K562 (cell line): ENCODE measurements at regions not wholly inside any gene's neighbourhood (a gene's known extent, or its start where the extent isn't known, plus 50 kb on each side); places are given as distances from the start of the nearest gene placed in this dataset.

ENCODE experiments used
- ATAC-seq: fragments of 200-7000 bp; cut with Tn5 transposase; 3 replicates; pipeline ENCODE4 v1.9.1; 2020; ENCODE audit warnings: moderate library complexity
- BruUV-seq: library from RNA; stranded (reverse); fragments of 400-500 nt; replicated peaks from 2 replicates; lab custom pipeline; 2021; lab: Mats Ljungman, UMichigan
- CTCF ChIA-PET: fragments of 300-600 bp; formaldehyde crosslinking; extraction: SDS; loops from one replicate; lab custom pipeline; 2021; ENCODE audit warnings: low intra/inter-chr PET ratio; lab: Yijun Ruan, JAX
- POLR2A ChIA-PET: fragments of 300-600, 350-650 bp; sonication (Branson Sonifier 250); formaldehyde crosslinking; extraction: SDS; loops from one replicate; lab custom pipeline; 2021; ENCODE audit warnings: antibody characterized with exemption, inconsistent platforms; lab: Yijun Ruan, JAX
- DNase-seq, 4 experiments: peaks; one replicate each; pipeline versions ENCODE4 v3.0.0 to v3.0.0-alpha.2; 2011 to 2018; ENCODE audit warnings: low spot score in 3 of 4, mixed read lengths in 3 of 4; ENCODE audit errors: extremely low read depth in 1 of 4
- FAIRE-seq: peaks from 2 replicates; lab custom pipeline; 2011; peaks lifted over from hg19 to GRCh38; lab: Jason Lieb, UNC
- H2AFZ ChIP-seq: 2 replicates; pipeline ENCODE4 v1.6.0; 2011; ENCODE audit warnings: low read depth, low read length, control low read depth, inconsistent platforms
- H3K27ac ChIP-seq: fragments of 200-600 bp; 3 replicates; pipeline ENCODE4 v1.8.0; 2011; ENCODE audit warnings: low read depth, mild to moderate bottlenecking, control low read depth, inconsistent platforms, low read length, moderate library complexity, mixed read lengths; ENCODE audit errors: extremely low read depth
- H3K27me3 ChIP-seq, 2 experiments: fragments of 300-600 bp in 1 of 2; 2 replicates in 1 of 2; 3 replicates in 1 of 2; pipeline versions ENCODE4 v1.6.0 to v1.8.0; 2011; ENCODE audit warnings: inconsistent platforms in 2 of 2, low read length in 2 of 2, mild to moderate bottlenecking in 1 of 2, mixed read lengths in 1 of 2, moderate library complexity in 1 of 2; ENCODE audit not compliant: control insufficient read depth in 2 of 2, insufficient read depth in 2 of 2
- H3K36me3 ChIP-seq: fragments of 300-600 bp; 3 replicates; pipeline ENCODE4 v1.8.0; 2011; ENCODE audit warnings: mild to moderate bottlenecking, low read length, inconsistent platforms; ENCODE audit not compliant: control insufficient read depth, insufficient read depth
- H3K4me1 ChIP-seq, 2 experiments: fragments of 200-600 bp in 1 of 2; replicated peaks in 1 of 2; 2 replicates in 1 of 2; 3 replicates in 1 of 2; pipeline versions ENCODE4 v1.5.1 to v1.8.0; 2011; ENCODE audit warnings: inconsistent platforms in 2 of 2, low read length in 2 of 2, mild to moderate bottlenecking in 1 of 2, mixed read lengths in 1 of 2, moderate library complexity in 1 of 2; ENCODE audit not compliant: control insufficient read depth in 2 of 2, insufficient read depth in 2 of 2
- H3K4me2 ChIP-seq: 2 replicates; pipeline ENCODE4 v1.6.1; 2011; ENCODE audit warnings: low read length, control low read depth, inconsistent platforms, mixed read lengths; ENCODE audit not compliant: insufficient read depth
- H3K4me3 ChIP-seq: fragments of 200-600 bp; sonication (generic), shearing (Covaris generic); 2 replicates; pipeline ENCODE4 v1.5.1; 2016; ENCODE audit warnings: control low read depth, inconsistent platforms
- H3K79me2 ChIP-seq: fragments of 200-600 bp; 3 replicates; pipeline ENCODE4 v1.8.0; 2011; ENCODE audit warnings: low read length, inconsistent platforms; ENCODE audit not compliant: control insufficient read depth, insufficient read depth
- H3K9ac ChIP-seq, 2 experiments: 2 replicates each; pipeline versions ENCODE4 v1.6.0 to v1.6.1; 2011; ENCODE audit warnings: low read depth in 2 of 2, low read length in 2 of 2, control low read depth in 1 of 2, inconsistent platforms in 1 of 2, mild to moderate bottlenecking in 1 of 2, mixed read lengths in 1 of 2; ENCODE audit not compliant: insufficient read depth in 1 of 2
- H3K9me1 ChIP-seq: one replicate; pipeline ENCODE4 v1.6.0; 2011; ENCODE audit warnings: inconsistent platforms, mild to moderate bottlenecking, low read length, moderate library complexity; ENCODE audit not compliant: control insufficient read depth, insufficient read depth
- H3K9me3 ChIP-seq: replicated peaks from 2 replicates; pipeline ENCODE4 v1.5.1; 2011; ENCODE audit warnings: low read depth, low read length, inconsistent platforms; ENCODE audit not compliant: control insufficient read depth, insufficient read depth
- H4K20me1 ChIP-seq: replicated peaks from 2 replicates; pipeline ENCODE4 v1.6.1; 2011; ENCODE audit warnings: low read length, inconsistent platforms, mixed read lengths; ENCODE audit not compliant: control insufficient read depth, insufficient read depth
- CCAR2 ChIP-seq: fragments of 200-400 bp; formaldehyde crosslinking; IDR thresholded peaks from 2 replicates; pipeline ENCODE4 v1.6.1; 2017; ENCODE audit warnings: mild to moderate bottlenecking, low read depth, low read length
- CTCFL ChIP-seq: IDR thresholded peaks from 2 replicates; pipeline ENCODE4 v1.6.1; 2011; ENCODE audit warnings: borderline replicate concordance, low read depth, mild to moderate bottlenecking, moderate library complexity, low read length; ENCODE audit not compliant: insufficient read depth, poor library complexity, severe bottlenecking
- E2F4 ChIP-seq: sonication (generic); formaldehyde crosslinking; IDR thresholded peaks from 2 replicates; pipeline ENCODE4 v1.8.0; 2022; ENCODE audit warnings: mild to moderate bottlenecking, low read depth, missing genetic modification reagents
- ILF3 ChIP-seq: fragments of 450-650 bp; IDR thresholded peaks from 2 replicates; pipeline ENCODE4 v1.6.1; 2018; ENCODE audit warnings: antibody characterized with exemption, mild to moderate bottlenecking, moderate library complexity, borderline replicate concordance
- KLF6 ChIP-seq: fragments of 250-450 bp; sonication (Bioruptor Pico); IDR thresholded peaks from 2 replicates; pipeline ENCODE4 v1.4.0; 2020; ENCODE audit warnings: mild to moderate bottlenecking, moderate library complexity, borderline replicate concordance
- LARP7 ChIP-seq: fragments of 450-650 bp; IDR thresholded peaks from 2 replicates; pipeline ENCODE4 v1.6.1; 2016
- MBD2 ChIP-seq: sonication (generic); IDR thresholded peaks from 2 replicates; pipeline ENCODE4 v1.6.1; 2016; ENCODE audit warnings: low read depth, borderline replicate concordance
- PCBP1 ChIP-seq: fragments of 200-400 bp; formaldehyde crosslinking; IDR thresholded peaks from 2 replicates; pipeline ENCODE4 v1.6.1; 2018; ENCODE audit warnings: mild to moderate bottlenecking, low read depth, low read length; ENCODE audit not compliant: poor library complexity, severe bottlenecking
- PURB ChIP-seq: sonication (generic); formaldehyde crosslinking; IDR thresholded peaks from 2 replicates; pipeline ENCODE4 v1.9.0; 2021; ENCODE audit warnings: low read depth, mild to moderate bottlenecking, missing genetic modification reagents
- RAD21 ChIP-seq, 2 experiments: fragments of 250-450 bp in 1 of 2; fragments of 450-650 bp in 1 of 2; sonication (Bioruptor Pico) in 1 of 2; formaldehyde crosslinking in 1 of 2; IDR thresholded peaks in 1 of 2; conservative IDR thresholded peaks in 1 of 2; 2 replicates each; pipeline versions ENCODE4 v1.4.0 to v1.8.0; 2020 to 2022; ENCODE audit warnings: mild to moderate bottlenecking in 2 of 2, moderate library complexity in 1 of 2
- RBFOX2 ChIP-seq: fragments of 200-400 bp; formaldehyde crosslinking; IDR thresholded peaks from 2 replicates; pipeline ENCODE4 v1.6.1; 2017; ENCODE audit warnings: low read depth, mild to moderate bottlenecking, low read length, moderate library complexity
- SMAD4 ChIP-seq: fragments of 250-450 bp; sonication (Bioruptor Pico); conservative IDR thresholded peaks from 2 replicates; pipeline ENCODE4 v1.8.0; 2021; ENCODE audit warnings: inconsistent platforms, mild to moderate bottlenecking, moderate library complexity
- ZFP1 ChIP-seq: fragments of 450-650 bp; formaldehyde crosslinking; IDR thresholded peaks from 2 replicates; pipeline ENCODE4 v1.4.0; 2020; ENCODE audit warnings: mild to moderate bottlenecking, mixed read lengths
- ZNF277 ChIP-seq: fragments of 250-450 bp; sonication (Bioruptor Pico); IDR thresholded peaks from 2 replicates; pipeline ENCODE4 v1.8.0; 2022; ENCODE audit warnings: inconsistent platforms, mild to moderate bottlenecking, moderate library complexity, borderline replicate concordance
- WGBS: fragments of 100-300 bp; shearing (Covaris generic); methylation state at CpG from one replicate; pipeline ENCODE4 v1.1.6; 2016; ENCODE audit warnings: low coverage, mixed read lengths; ENCODE audit not compliant: insufficient coverage; ENCODE audit errors: missing lambda C conversion rate; 5-methylcytosine and 5-hydroxymethylcytosine counted together
- in situ Hi-C: fragments of 300-500 bp; cut with MboI; formaldehyde crosslinking; loops from 4 replicates; pipeline ENCODE4 v1.15.0; 2018; ENCODE audit warnings: inconsistent platforms, mixed read lengths
- intact Hi-C: fragments of 100-400 bp; cut with micrococcal nuclease; formaldehyde crosslinking; loops from 2 replicates; pipeline ENCODE4 v1.14.2; 2022

GRCh38 chr5:175236176-175236575 lies 207.8 kb downstream of the DRD1 start:
- POLR2A ChIA-PET: no interaction called here
- Histone ChIP-seq H3K9me1 (no peaks in the 10 kb centered on the region), H3K27me3 (peaks cover 2 to 25% of the 10 kb centered on the region in 2 experiments; a peak in 2 of 5 replicates), H3K9ac (no peak overlapping the region), H3K4me3 (no peak overlapping the region), H3K9me3 (no peaks in the 10 kb centered on the region), H4K20me1 (no peaks in the 10 kb centered on the region; the same call in 1 of the 2 replicates), H3K36me3 (no peaks in the 10 kb centered on the region), H3K27ac (no peak overlapping the region), H3K79me2 (no peaks in the 10 kb centered on the region), H3K4me1 (no peaks in the 10 kb centered on the region), H2AFZ (no peak overlapping the region), H3K4me2 (no peak overlapping the region)
- WGBS: 1% methylated on average over 6 of the region's 6 CpGs
- CTCF ChIA-PET: no interaction called here
- in situ Hi-C loops (no loop called here), intact Hi-C loops (no loop called here)
- FAIRE-seq (no peak), DNase-seq (no peak), ATAC-seq (no peak)
- BruUV-seq: no TSS peak
- TF ChIP-seq LARP7: no peak
- TF ChIP-seq RBFOX2: no peak
- no peak for TF ChIP-seq RAD21 (CRISPR knock-in tag; conservative IDR thresholded peaks at IDR 0.05 in 1 of 2, IDR thresholded peaks at IDR 0.05 in 1 of 2)
- TF ChIP-seq CTCFL: no peak
- TF ChIP-seq MBD2: no peak
- TF ChIP-seq KLF6 (CRISPR knock-in tag): no peak
- no peak for TF ChIP-seq SMAD4 (CRISPR knock-in tag)
- no peak for TF ChIP-seq E2F4 (CRISPR knock-in tag)
- no peak for TF ChIP-seq PCBP1
- no peak for TF ChIP-seq ZNF277 (CRISPR knock-in tag)
- no peak for TF ChIP-seq ILF3
- no peak for TF ChIP-seq ZFP1 (CRISPR knock-in tag)
- TF ChIP-seq CCAR2: no peak
- TF ChIP-seq PURB (CRISPR knock-in tag): no peak
